NCI-H82 treated with DMSO at 0.1 percent for 48 hours (cell line): ENCODE measurements at regions not wholly inside any gene's neighbourhood (a gene's known extent, or its start where the extent isn't known, plus 50 kb on each side); places are given as distances from the start of the nearest gene placed in this dataset.
"Not testable (repeated sequence)": the region's sequence is repeated elsewhere in the genome, so short reads cannot be mapped to it uniquely, and the experiment has no call there.

Source experiments
- DNase-seq: peaks from one replicate; lab custom pipeline; 2025; ENCODE audit not compliant: unreplicated experiment; lab: John Stamatoyannopoulos, UW

- DNase-seq, result no peak
These were observed 269.4 kb downstream of the AMY1C start for GRCh38 chr1:104018922-104019674.

GRCh38 chr1:104019675-104020049 is 270.0 kb downstream of the AMY1C start:
- DNase-seq, result no peak

DNA sequence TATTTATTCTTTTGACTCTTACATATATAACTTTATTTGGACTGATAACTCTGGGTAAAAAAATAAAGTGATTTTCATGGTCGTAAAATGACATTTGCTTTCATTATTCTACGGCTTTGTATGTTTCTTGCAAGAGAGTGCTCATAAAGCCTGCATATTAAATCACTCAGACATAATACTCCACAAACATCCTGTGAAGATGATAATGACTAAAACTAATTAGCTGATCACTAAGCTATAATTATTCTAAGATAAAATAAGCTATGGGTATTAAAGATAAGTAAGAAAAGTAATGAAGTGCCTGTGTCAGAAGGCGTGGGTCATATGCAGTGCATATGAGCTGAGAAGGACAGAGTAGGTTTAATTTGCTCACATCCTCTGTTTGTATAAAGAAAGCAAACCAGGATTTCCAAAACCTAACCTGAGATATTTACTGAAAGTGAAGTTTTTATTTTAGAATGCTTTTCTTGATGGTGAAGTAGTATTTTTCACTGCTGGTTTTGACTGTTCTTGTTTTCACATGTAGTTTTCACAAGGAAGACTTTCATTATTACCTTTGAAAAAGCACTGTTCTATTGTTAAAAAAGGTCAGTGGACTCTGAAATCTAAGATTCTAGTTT is 278.8 kb downstream of the AMY1C start:
- no peak for DNase-seq

- no peak for DNase-seq
These were observed 279.8 kb downstream of the AMY1C start for GRCh38 chr1:104029456-104029970.

- no peak for DNase-seq
These were observed 307.1 kb downstream of the AMY1C start for GRCh38 chr1:104056786-104057185.

DNA sequence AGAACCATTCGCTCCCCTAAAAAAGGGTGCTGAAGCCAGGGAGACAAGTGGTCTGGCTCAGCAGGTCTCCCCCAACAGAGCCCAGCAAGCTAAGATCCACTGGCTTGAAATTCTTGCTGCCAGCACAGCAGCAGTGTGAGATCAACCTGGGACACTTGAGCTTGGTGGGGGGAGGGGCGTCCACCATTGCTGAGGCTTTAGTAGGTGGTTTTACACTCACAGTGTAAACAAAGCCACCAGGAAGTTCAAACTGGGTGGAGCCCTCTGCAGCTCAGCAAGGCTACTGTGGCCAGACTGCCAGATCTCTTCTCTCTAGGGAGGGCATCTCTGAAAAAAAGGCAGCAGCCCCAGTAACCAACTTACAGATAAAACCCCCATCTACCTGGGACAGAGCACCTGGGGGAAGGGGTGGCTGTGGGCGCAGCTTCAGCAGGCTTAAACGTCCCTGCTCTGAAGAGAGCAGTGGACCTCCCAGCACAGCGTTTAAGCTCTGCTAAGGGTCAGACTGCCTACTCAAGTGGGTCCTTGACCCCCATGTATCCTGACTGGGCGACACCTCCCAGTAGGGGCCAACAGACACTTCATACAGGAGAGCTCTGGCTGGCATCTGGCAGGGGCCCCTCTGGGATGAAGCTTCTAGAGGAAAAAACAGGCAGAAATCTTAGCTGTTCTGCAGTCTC is 307.7 kb downstream of the AMY1C start:
- DNase-seq, result not testable (repeated sequence)

DNA sequence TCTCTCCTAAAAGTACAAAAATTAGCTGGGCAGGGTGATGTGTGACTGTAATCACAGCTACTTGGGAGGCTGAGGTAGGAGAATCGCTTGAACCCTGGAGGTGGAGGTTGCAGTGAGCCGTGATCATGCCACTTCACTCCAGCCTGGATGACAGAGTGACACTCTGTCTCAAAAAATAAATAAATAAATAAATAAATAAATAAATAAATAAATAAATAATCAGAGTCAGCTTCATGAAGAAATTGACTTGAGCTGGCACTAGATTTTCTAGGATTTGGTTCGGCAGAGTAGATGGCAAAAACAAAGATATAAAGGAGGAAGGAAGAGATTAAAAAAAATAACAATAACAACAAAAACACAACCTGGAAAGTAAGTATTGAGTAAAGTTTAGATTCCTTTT is 311.9 kb downstream of the AMY1C start:
- DNase-seq, result not testable (repeated sequence)

GRCh38 chr1:104064399-104064798 is 314.7 kb downstream of the AMY1C start:
- DNase-seq, result no peak

GRCh38 chr1:104072915-104073371 is 323.2 kb downstream of the AMY1C start:
- DNase-seq, result no peak

DNA sequence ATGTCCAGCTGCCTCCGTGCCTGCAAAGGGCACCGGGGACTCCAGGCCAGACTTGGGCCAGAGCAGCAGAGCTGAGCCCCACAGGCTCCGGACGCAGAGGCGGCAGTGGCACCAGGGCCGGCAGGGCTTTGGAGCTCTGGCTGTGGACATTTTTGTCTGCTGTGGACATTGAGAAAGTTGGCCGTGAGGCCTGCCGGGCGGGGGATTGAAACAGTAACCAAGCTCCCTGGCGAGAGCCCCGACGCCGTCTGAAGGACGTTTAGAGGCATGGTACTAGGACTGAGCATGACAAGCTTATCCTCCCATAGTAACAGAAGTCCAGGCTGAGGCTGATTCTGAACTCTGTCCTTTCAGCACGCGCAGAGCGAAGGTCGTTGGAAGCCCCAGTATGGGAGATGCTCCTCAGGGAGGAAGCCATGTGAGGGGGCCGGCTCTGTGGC is 323.8 kb downstream of the AMY1C start:
- DNase-seq, result no peak

- DNase-seq, result no peak
These were observed 332.5 kb downstream of the AMY1C start for GRCh38 chr1:104082221-104082620.

- DNase-seq, result no peak
These were observed 334.7 kb downstream of the AMY1C start for GRCh38 chr1:104084380-104084779.

DNA sequence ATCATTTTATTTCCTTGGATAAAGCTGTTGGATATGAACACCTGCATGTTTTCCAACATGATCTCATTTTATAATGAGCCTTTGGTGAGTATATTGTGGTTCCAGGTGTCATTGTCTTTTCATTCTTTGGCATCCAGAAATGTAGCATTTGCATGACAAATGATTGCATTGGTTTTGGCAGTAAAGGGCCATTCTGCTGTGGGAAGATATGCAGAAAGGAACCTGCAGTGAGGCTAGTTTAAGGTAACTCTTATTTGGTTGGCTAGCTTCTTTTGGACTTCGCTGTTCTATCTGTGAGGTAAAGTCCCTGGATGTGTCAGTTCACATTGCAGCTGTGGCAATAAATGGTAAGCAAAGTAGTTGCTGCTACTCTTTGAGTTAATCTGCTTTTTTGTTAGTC is 343.0 kb downstream of the AMY1C start:
- no peak for DNase-seq

DNA sequence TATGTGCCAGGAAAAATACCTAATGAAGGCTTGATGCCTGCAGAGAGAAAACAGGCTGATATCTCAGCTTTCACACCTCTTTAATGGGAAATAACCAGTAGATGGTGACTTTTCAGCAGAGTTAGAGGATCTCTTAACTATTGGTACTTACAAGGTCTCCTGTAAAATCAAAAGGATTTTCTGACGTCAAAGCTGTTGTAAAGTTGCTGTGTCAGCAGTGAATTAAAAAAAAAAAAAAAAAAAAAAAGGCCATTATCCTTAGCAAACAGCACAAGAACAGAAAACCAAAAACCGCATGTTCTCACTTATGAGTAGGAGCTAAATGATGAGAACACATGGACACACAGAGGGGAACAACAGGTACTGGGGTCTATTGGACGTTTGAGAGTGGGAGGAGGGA is 349.1 kb downstream of the AMY1C start:
- DNase-seq, result no peak

- DNase-seq, result no peak
These were observed 350.4 kb downstream of the AMY1C start for GRCh38 chr1:104100115-104100514.

GRCh38 chr1:104105465-104105864 is 355.8 kb downstream of the AMY1C start:
- DNase-seq, result no peak

- DNase-seq, result no peak
These were observed 370.8 kb downstream of the AMY1C start for GRCh38 chr1:104120525-104120924.

DNA sequence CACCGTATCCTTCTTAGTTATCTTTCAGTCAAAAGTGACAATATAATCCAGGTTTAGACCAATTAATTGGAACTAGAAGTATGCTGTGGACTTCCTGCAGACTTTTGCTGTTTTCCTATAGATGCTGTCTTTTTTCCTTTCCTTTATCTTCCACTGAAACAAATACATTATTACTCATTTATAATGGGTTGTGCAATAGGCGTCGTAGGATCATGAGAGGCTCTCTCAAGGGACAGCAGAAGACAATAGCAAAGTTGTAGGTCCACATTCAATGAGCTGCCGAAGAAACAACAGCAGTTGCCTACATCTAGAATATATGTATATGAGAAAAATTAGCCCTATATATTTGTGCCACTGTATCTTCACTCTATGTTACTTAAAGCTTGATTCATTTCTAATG is 371.6 kb downstream of the AMY1C start:
- no peak for DNase-seq

DNA sequence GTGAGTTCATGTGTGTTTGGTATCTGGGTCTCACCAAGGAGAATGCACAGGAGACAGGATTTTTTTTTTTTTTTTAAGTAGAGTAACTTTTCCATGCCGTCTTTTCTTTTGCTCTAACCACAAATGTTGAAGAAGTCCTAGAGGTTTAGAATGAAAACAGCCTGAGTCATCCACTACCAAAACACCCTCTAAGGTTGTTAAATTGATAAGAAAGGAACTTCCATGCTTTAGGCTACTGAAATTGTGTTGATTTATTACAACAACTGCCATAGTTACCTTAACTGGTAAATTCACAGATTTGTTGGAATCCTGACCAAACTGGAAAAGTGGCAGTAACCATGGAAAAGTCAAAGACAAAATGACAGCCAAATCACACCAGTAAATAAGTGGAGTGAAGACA is 375.6 kb downstream of the AMY1C start:
- DNase-seq, result no peak

DNA sequence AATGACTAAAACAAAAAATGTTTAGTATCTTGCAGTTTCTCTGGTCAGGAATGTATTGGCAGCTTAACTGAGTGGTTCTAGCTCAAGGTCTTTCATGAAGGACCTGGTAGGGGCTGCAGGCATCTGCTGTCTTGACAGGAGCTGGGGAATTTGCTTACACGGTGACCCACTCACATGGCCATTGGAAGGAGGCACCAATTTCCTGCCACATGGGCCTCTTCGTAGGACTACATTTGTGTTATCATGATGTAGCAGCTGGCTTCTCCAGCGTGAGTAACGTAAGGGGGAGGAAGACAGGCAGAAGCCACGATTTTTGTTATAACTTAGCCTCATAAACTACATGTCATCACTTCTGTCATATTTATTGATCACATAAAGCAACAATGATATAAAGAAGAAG is 376.3 kb downstream of the AMY1C start:
- no peak for DNase-seq

DNA sequence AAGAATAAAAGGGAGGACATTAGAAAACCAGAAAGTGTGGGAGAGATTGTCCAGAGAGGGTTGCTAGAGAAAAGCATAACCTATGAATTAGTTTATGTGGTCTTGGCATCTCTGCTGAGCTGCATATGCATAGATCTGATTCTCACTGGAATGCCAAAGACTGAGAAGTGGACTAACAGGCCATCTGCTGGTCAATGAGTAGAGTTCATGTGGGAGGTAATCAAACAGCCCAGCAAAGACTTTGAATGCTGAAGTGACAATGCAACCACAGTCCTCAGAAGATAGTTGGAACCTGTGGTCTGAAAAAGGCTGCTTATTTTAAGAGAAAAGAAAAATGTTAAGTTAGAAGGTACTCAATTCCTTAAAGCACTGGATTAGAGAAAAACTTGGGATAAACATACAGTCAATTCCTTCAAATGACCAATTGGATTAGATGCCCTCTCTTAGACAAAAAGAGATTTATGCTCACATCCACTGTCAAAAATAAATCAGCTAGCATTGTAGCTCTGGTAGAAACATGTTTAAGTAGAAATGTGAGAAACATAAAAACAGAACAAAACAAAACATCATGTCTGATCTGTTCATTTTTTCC is 382.8 kb downstream of the AMY1C start:
- peak; percentile 69 for DNase-seq
